K562 (cell line): ENCODE measurements at regions not wholly inside any gene's neighbourhood (a gene's known extent, or its start where the extent isn't known, plus 50 kb on each side); places are given as distances from the start of the nearest gene placed in this dataset.

Experiments
- ASH1L ChIP-seq: fragments of 450-650 bp; IDR thresholded peaks from 2 replicates; pipeline ENCODE4 v1.6.1; 2018; ENCODE audit warnings: borderline replicate concordance, mild to moderate bottlenecking, low read depth; ENCODE audit not compliant: partially characterized antibody
- BCOR ChIP-seq: fragments of 450-650 bp; IDR thresholded peaks from 2 replicates; pipeline ENCODE4 v1.6.1; 2016
- BMI1 ChIP-seq: fragments of 150-350 bp; IDR thresholded peaks from 2 replicates; pipeline ENCODE4 v1.6.1; 2014; ENCODE audit warnings: low read length
- CBFA2T3 ChIP-seq: fragments of 450-650 bp; IDR thresholded peaks from 2 replicates; pipeline ENCODE4 v1.6.1; 2017
- E2F3 ChIP-seq: fragments of 250-450 bp; sonication (Bioruptor Pico); IDR thresholded peaks from 2 replicates; pipeline ENCODE4 v1.4.0; 2020; ENCODE audit warnings: mild to moderate bottlenecking
- L3MBTL2 ChIP-seq: fragments of 450-650 bp; IDR thresholded peaks from 2 replicates; pipeline ENCODE4 v1.6.1; 2016; ENCODE audit warnings: mild to moderate bottlenecking, moderate library complexity
- MTF1 ChIP-seq: fragments of 250-450 bp; sonication (Bioruptor Pico); IDR thresholded peaks from 2 replicates; pipeline ENCODE4 v1.9.0; 2021; ENCODE audit warnings: moderate library complexity, mild to moderate bottlenecking, inconsistent platforms, borderline replicate concordance
- NEUROD1 ChIP-seq: fragments of 150-350 bp; IDR thresholded peaks from 2 replicates; pipeline ENCODE4 v1.6.1; 2014; ENCODE audit warnings: borderline replicate concordance, low read length, low read depth; ENCODE audit not compliant: partially characterized antibody
- POLR2AphosphoS5 ChIP-seq: IDR thresholded peaks from 2 replicates; pipeline ENCODE4 v1.6.1; 2011; ENCODE audit warnings: mild to moderate bottlenecking, low read depth, low read length, moderate library complexity; ENCODE audit not compliant: control insufficient read depth, insufficient read depth
- TBL1XR1 ChIP-seq, 2 experiments: IDR thresholded peaks; 2 replicates each; pipeline ENCODE4 v1.6.1; 2012; ENCODE audit warnings: improper control_type of control experiment in 2 of 2, low read length in 2 of 2, mild to moderate bottlenecking in 1 of 2
- TBP ChIP-seq: optimal IDR thresholded peaks from 2 replicates; pipeline ENCODE3; 2011; ENCODE audit warnings: low read depth, low read length, improper control_type of control experiment
- TCFL5 ChIP-seq: fragments of 250-450 bp; sonication (Bioruptor Pico); conservative IDR thresholded peaks from 2 replicates; pipeline ENCODE4 v1.6.1; 2021; ENCODE audit warnings: mild to moderate bottlenecking, moderate library complexity, matching md5 sums
- TEAD4 ChIP-seq, 2 experiments: sonication (generic) in 1 of 2; formaldehyde crosslinking in 1 of 2; IDR thresholded peaks; 2 replicates each; pipeline versions ENCODE4 v1.6.1 to v1.8.0; 2012 to 2022; ENCODE audit warnings: borderline replicate concordance in 1 of 2, inconsistent platforms in 1 of 2, low read length in 1 of 2, mild to moderate bottlenecking in 1 of 2, missing genetic modification reagents in 1 of 2
- XRCC5 ChIP-seq: fragments of 200-400 bp; formaldehyde crosslinking; IDR thresholded peaks from 2 replicates; pipeline ENCODE4 v1.6.1; 2017; ENCODE audit warnings: low read depth, mild to moderate bottlenecking, low read length
- ZNF263 ChIP-seq: sonication (generic); formaldehyde crosslinking; IDR thresholded peaks from 2 replicates; pipeline ENCODE4 v1.8.0; 2022; ENCODE audit warnings: mild to moderate bottlenecking, missing genetic modification reagents, borderline replicate concordance
- ZNF561 ChIP-seq: fragments of 450-650 bp; formaldehyde crosslinking; conservative IDR thresholded peaks from 2 replicates; pipeline ENCODE4 v1.4.0; 2020; ENCODE audit warnings: mild to moderate bottlenecking, moderate library complexity
- ZSCAN32 ChIP-seq: fragments of 450-650 bp; formaldehyde crosslinking; IDR thresholded peaks from 2 replicates; pipeline ENCODE4 v1.4.0; 2020; ENCODE audit warnings: mild to moderate bottlenecking, moderate library complexity
- TF ChIP-seq, protein P1 (sequence below): sonication (generic); formaldehyde crosslinking; IDR thresholded peaks from 2 replicates; pipeline ENCODE4 v1.8.0; 2023; ENCODE audit warnings: mild to moderate bottlenecking, missing genetic modification reagents
- TF ChIP-seq, protein P2 (sequence below): fragments of 250-450 bp; sonication (Bioruptor Pico); IDR thresholded peaks from 2 replicates; pipeline ENCODE4 v1.4.0; 2020
- TF ChIP-seq, protein P3 (sequence below): sonication (generic); formaldehyde crosslinking; IDR thresholded peaks from 2 replicates; pipeline ENCODE4 v1.5.0; 2020; ENCODE audit warnings: missing genetic modification reagents

DNA sequence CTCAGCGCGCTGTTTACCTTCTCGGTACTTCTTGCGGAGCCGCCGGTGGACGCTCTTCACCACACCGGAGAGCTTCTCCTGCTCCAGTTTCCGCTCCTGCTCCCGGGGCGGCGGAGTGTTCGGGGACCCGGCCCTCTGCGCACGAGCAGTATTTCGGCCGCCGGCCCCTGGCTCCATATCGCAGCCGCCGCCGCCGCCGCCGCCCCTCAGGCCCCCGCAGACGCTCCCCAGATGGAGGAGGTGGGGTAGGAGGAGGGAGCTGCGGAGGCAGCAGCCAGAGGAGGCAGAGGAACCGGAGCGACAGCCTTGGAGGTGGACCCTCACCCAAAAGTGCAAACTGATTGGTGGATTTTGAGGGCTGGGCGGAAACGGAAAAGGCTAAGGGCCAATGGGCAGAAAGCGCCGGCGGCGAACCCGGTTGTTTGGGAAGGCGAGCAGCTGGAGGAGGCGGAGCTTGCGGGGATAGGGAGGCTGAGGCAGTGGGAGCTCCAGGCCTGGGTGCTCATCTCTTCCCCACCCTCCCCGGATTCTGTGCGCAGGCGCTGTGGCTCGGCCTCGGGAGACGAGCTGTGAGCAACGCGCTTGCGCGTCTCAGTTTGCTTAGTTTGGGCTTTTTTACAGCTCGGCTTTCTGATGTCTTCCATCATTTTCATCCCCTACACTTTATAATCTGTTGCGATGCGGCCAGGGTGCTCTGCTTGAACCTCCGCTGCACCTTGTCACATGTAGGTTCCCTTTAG, 146.9 kb downstream of the GPR85 start (continued):
- TF ChIP-seq ZSCAN32 (CRISPR knock-in tag), result peak; percentile 56; the same call in 1 of the 2 replicates
- TF ChIP-seq ZNF263 (CRISPR knock-in tag), result peak; percentile 92
- peak; percentile 75 for TF ChIP-seq TBP
- TF ChIP-seq ASH1L, result peak; percentile 89
- TF ChIP-seq MTF1 (CRISPR knock-in tag), result no peak
- TF ChIP-seq BCOR, result 0 out of 2 replicates have a peak, but pooled peaks have one; percentile 23
- TF ChIP-seq CBFA2T3, result peak; percentile 12; the same call in 1 of the 2 replicates
- TF ChIP-seq POLR2AphosphoS5, result peak; percentile 61; the same call in 1 of the 2 replicates
- TF ChIP-seq E2F3 (CRISPR knock-in tag), result 0 out of 2 replicates have a peak, but pooled peaks have one; percentile 69
- TF ChIP-seq XRCC5, result 0 out of 2 replicates have a peak, but pooled peaks have one; percentile 19
- TF ChIP-seq TEAD4 (IDR thresholded peaks at IDR 0.05; ENCODE audit: low read length), result 0 out of 2 replicates have a peak, but pooled peaks have one; percentile 18
- TF ChIP-seq TEAD4 (CRISPR knock-in tag; IDR thresholded peaks at IDR 0.05; ENCODE audit: borderline replicate concordance), result no peak
- TF ChIP-seq, protein P1, sequence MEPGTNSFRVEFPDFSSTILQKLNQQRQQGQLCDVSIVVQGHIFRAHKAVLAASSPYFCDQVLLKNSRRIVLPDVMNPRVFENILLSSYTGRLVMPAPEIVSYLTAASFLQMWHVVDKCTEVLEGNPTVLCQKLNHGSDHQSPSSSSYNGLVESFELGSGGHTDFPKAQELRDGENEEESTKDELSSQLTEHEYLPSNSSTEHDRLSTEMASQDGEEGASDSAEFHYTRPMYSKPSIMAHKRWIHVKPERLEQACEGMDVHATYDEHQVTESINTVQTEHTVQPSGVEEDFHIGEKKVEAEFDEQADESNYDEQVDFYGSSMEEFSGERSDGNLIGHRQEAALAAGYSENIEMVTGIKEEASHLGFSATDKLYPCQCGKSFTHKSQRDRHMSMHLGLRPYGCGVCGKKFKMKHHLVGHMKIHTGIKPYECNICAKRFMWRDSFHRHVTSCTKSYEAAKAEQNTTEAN, result no peak
- TF ChIP-seq BMI1, result no peak
- TF ChIP-seq, protein P2, sequence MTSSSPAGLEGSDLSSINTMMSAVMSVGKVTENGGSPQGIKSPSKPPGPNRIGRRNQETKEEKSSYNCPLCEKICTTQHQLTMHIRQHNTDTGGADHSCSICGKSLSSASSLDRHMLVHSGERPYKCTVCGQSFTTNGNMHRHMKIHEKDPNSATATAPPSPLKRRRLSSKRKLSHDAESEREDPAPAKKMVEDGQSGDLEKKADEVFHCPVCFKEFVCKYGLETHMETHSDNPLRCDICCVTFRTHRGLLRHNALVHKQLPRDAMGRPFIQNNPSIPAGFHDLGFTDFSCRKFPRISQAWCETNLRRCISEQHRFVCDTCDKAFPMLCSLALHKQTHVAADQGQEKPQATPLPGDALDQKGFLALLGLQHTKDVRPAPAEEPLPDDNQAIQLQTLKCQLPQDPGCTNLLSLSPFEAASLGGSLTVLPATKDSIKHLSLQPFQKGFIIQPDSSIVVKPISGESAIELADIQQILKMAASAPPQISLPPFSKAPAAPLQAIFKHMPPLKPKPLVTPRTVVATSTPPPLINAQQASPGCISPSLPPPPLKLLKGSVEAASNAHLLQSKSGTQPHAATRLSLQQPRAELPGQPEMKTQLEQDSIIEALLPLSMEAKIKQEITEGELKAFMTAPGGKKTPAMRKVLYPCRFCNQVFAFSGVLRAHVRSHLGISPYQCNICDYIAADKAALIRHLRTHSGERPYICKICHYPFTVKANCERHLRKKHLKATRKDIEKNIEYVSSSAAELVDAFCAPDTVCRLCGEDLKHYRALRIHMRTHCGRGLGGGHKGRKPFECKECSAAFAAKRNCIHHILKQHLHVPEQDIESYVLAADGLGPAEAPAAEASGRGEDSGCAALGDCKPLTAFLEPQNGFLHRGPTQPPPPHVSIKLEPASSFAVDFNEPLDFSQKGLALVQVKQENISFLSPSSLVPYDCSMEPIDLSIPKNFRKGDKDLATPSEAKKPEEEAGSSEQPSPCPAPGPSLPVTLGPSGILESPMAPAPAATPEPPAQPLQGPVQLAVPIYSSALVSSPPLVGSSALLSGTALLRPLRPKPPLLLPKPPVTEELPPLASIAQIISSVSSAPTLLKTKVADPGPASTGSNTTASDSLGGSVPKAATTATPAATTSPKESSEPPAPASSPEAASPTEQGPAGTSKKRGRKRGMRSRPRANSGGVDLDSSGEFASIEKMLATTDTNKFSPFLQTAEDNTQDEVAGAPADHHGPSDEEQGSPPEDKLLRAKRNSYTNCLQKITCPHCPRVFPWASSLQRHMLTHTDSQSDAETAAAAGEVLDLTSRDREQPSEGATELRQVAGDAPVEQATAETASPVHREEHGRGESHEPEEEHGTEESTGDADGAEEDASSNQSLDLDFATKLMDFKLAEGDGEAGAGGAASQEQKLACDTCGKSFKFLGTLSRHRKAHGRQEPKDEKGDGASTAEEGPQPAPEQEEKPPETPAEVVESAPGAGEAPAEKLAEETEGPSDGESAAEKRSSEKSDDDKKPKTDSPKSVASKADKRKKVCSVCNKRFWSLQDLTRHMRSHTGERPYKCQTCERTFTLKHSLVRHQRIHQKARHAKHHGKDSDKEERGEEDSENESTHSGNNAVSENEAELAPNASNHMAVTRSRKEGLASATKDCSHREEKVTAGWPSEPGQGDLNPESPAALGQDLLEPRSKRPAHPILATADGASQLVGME (CRISPR knock-in tag), result peak; percentile 97
- TF ChIP-seq L3MBTL2, result 0 out of 2 replicates have a peak, but pooled peaks have one; percentile 49
- TF ChIP-seq ZNF561 (CRISPR knock-in tag), result 0 out of 2 replicates have a peak, but pooled peaks have one; percentile 13
- TF ChIP-seq, protein P3, sequence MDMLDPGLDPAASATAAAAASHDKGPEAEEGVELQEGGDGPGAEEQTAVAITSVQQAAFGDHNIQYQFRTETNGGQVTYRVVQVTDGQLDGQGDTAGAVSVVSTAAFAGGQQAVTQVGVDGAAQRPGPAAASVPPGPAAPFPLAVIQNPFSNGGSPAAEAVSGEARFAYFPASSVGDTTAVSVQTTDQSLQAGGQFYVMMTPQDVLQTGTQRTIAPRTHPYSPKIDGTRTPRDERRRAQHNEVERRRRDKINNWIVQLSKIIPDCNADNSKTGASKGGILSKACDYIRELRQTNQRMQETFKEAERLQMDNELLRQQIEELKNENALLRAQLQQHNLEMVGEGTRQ (CRISPR knock-in tag), result peak; percentile 57; the same call in 1 of the 2 replicates
- TF ChIP-seq NEUROD1, result peak; percentile 69
- peak; percentile 11 to 29; a peak in 1 of 4 replicates for TF ChIP-seq TBL1XR1 (IDR thresholded peaks at IDR 0.05; ENCODE audit: low read length in 2 of 2)
- no peak for TF ChIP-seq TCFL5 (CRISPR knock-in tag)
